ENCODE measurements at regions not wholly inside any gene's neighbourhood (a gene's known extent, or its start where the extent isn't known, plus 50 kb on each side); places are given as distances from the start of the nearest gene placed in this dataset.

DNA sequence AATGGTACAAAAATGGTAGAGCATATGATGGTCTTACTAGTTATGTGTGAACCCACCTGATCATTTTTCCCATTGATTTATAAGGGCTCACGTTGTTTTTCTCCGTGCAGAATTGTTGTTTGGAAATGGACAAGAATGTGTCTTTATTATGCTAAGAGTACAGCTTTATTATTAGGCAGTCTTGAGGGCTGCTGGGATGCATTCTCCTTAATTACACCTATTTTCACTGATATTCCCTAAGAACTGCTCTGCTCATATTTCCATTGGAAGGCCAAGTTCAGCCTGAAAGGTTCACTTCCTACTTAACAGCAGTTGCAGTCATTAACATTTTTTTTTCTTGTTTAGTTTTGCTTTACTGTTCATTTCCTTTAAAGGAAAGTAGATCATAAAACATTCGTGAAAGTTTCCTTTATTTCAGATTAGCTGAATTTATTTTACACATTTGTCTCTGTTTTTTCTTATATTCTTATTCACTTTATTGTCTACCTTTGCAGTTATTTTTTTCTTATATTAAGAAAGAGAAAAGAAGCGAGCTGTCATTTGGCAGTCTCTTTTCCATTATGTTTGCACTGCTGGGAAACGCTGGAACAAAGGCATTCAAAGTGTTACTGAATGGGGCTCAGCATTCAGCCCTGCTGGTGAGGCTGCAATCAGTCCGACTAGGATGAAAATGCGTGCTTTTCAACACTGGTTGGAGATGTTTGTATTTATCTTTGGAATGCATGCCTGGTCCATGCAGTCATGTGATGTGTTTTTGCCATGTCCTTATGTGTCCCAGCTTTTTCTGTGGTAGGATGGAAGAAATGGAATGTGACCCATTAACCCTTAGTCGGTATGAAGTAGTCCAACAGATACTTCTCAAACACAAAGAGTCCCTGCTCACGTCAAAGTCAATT lies 602.7 kb upstream of the ZNF608 start:
- no peak for DNase-seq

DNA sequence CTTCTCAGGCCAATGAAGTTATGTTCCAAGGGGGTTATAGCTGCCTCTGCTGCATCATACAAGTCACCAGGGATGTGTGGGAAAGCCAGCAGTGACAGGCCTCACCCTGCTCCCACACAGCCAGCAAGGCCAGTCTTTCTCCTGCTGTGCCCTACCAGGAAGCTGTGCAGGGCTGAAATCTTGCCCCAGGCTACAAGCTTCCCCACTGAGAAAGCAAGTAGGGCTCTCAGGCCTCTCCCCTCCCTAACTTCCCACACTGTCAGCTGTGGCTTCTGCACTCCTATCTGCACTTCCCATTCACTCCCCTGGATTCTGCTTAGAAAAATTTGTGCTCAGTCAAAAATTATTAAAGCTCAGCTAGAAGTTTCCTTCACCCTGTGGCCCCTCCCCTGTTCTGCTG lies 611.2 kb upstream of the ZNF608 start:
- no peak for DNase-seq

DNA sequence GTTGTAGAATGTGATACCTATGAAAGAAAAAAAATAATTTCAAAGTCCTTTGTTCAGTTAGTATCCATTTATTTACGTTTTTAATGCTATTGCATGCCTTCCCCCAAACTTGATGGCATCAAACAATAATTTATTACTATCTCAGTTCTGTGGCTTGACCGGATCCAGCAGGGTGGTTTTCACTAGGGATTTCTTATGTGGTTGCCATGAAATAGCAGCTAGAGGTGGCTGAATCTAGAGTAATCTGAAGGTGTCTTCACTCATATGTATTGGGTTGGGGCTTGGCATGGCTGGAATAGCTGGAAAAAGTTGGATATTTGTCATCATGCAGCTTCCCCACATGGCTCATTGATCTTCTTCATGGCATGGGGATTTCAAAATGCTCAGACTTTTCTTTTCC lies 619.3 kb upstream of the ZNF608 start:
- DNase-seq = no peak

DNA sequence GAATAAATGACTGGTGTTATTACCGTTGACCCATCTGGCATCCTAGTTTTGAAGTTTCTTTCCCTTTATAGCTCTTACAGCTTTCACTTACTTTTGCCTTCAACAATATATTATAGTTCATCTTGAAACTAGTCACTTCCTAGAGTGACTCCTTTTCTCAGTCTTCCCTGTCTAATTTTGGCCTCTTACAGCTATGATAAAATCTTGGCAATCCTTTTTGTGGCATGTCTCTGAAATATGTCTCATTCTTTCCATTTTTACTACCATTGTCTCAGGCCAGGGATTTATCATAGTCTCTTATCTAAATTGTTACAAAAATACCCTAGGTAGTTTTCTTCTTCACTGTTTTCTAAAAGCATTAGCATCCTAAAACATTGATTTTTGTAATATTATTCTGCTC lies 621.3 kb upstream of the ZNF608 start:
- no peak for DNase-seq

- DNase-seq = no peak
Observed at GRCh38 chr5:125370461-125371205, 624.2 kb upstream of the ZNF608 start.

GRCh38 chr5:125372694-125373631 lies 626.5 kb upstream of the ZNF608 start:
- no peak for DNase-seq

DNA sequence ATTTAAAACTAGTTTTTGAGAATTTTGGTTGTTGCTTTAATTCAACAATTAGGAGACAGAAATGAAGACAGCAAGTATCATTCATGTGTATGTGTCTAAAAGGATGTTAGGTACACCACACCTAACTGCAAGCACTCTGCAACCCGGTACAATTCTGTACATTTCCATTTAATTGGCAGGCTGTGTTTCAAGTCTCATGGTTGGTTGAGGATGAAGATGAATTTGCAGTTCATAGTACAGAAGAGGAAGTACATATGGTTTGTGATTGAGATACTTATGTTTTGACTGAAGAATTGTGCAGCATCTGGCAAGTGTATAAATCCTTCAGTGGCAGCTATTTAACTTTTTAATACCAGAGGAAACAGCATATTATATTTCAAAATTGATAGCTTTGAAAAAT lies 628.7 kb upstream of the ZNF608 start:
- no peak for DNase-seq

GRCh38 chr5:125376059-125376641 lies 629.7 kb upstream of the ZNF608 start:
- no peak for DNase-seq

- no peak for DNase-seq
Observed at GRCh38 chr5:125377141-125377540, 630.7 kb upstream of the ZNF608 start.

DNA sequence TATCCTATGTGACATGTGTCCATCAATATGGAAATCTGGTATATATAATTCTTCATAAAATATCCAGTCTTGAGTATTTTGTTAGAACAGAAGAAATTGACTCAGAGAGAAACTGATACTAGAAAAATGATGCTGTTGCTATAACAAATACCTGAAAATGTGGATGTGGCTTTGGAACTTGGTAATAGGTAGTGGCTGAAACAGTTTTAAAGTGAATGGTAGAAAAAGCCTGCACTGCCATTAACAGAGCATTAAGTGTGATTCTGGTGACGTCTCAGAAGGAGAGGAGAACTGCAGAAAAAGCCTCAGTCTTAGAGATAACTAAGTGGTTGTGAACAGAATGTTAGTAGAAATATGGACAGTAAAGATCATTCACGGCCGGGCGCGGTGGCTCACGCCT lies 634.9 kb upstream of the ZNF608 start:
- no peak for DNase-seq

DNA sequence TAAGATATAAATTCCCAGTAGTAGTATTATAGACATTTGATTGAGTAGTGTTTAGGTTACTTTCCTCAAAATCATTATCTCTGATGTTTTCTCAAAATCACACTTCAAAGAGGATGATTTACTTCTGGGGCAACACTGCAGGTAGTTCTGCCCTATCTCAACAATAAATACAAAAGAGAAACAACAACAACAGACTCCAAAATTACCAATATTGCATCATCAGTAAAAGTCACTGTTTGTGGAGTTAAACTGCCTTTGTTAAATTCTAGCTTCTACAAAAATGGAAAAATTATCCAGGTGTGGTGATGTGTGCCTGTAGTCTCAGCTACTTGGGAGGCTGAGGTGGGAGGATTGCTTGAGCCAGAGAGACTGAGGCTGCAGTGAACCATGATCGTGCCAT lies 637.6 kb upstream of the ZNF608 start:
- no peak for DNase-seq

- no peak for DNase-seq
Observed at GRCh38 chr5:125390326-125390725, 643.9 kb upstream of the ZNF608 start.

DNA sequence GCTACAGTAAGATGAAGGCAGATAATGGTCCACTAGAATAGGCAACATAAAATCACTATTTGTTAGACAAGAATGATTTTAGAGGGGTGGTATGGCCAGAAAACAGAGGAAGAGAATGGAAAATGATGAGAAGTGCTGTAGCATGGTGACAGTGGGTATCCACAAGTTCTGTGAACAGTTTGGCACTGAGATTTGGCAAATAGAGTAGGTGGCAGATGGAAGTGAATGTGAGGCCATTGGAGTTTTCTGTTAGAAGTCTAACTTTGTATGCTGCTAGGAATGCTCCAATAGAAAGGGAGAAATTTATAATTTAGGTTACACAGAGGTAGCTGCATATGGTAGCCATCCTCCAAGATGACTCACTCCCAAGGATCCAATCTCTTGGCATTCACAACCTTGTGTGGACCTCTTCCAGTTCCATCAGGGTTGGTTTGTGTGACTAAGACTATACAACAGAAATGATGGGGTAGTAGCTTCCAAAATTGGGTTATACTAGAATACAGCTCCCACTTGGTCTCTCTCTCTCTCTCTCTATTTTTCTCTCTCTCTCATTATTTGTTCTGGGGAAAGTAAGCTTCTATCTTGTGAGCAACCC lies 646.9 kb upstream of the ZNF608 start:
- no peak for DNase-seq

- no peak for DNase-seq
Observed at GRCh38 chr5:125394661-125395280, 648.3 kb upstream of the ZNF608 start.

DNA sequence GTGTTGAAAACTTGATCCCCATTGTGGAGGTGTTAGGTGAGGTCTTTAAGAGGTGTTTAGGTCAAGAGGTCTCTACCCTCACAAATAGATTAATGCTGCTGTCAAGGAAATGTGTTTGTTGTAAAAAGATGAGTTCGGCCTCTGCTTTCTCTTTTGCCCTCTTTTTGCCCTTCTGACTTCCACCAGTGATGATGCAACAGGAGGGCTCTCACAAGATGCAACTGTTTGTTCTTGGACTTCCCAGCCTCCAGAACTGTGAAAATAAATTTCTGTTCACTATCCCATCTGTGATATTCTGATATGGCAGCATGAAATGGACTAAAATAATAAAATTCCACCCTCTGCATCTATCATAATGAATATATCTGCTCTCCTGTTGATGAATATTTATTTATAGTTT lies 650.0 kb upstream of the ZNF608 start:
- DNase-seq = no peak

DNA sequence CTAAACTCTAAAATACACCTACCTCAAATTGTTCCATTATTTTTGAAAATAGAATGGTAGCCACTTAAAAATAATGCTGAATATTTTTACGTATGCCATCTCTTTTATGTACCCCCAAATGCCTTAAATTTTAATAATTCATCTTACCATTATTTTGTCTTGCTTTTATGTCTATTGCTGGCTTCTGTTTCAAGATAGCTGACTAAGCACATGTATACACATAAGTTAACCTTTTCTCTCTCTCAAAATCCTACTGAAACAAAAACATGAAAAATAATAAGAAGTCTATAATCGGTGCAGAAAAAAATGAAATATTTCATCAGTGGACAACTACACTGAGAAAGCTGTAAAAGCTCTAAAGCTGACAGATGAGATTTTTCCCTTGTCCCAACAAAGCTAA lies 652.0 kb upstream of the ZNF608 start:
- DNase-seq = no peak

GRCh38 chr5:125399885-125400284 lies 653.4 kb upstream of the ZNF608 start:
- DNase-seq = no peak

DNA sequence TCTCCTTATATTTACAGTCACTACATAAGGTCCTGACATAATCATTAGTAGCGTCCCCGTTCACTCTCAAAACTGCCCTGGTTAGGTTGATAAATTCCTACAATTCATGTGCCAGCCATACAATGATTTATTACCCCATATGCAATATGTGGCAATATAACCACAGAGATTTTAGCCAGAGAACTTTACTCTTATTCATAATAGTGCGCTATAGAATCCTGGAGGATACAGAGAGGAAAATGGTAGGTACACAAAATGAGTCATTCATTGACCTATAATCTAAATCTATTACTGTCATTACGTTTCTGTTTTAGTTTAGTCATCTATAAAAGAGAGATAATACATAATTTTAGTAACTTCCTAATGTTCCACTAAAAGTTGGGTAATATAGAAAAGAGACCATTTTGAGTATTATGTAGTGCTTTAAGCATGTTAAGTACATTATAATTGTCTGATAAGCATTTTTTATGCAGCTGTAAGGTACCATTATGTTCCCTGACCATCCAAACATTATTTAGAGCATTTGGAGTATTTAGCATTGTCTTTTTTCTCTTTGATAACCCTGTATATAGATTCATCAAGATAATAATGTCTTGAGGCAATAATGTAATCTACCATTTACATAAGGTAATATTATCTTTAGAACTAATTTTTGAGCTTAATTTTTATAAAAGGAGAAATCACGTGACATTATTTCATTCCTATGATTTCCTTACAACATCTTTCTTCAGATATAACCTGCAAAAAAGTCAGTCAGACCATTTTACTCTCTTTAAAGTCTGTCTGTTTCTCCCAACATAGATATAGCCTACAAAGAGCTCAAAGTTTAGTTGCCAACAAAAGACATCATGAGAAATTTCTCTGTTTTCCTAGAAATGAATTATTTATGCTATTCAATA lies 655.5 kb upstream of the ZNF608 start:
- DNase-seq = no peak

DNA sequence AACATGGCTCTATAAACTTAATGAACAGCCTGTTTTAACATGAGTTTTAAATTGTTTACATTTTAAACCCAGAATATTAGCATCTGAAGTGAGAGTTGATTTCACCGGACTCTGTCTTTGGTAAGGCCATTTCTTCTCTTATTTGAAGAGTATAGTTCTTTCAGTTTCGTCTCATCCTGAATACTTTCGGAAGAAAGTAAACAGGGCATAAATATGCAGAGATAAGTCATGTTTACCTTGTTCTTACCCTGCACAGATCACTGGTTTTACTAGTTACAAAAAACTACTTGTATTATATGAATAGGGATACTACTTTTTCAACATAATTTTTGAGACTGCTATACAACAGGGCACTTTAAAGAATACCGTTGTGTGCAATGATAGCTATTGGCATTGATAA lies 656.3 kb upstream of the ZNF608 start:
- DNase-seq = no peak

GRCh38 chr5:125404056-125404455 lies 657.6 kb upstream of the ZNF608 start:
- no peak for DNase-seq
